Epithelial cell of esophagus (primary cell): ENCODE measurements at regions not wholly inside any gene's neighbourhood (a gene's known extent, or its start where the extent isn't known, plus 50 kb on each side); places are given as distances from the start of the nearest gene placed in this dataset.

Experiments
- DNase-seq: peaks from one replicate; pipeline ENCODE4 v3.0.0; 2010; ENCODE audit warnings: low read depth
- H3K4me3 ChIP-seq: 2 replicates; pipeline ENCODE4 v1.5.1; 2011; ENCODE audit warnings: mild to moderate bottlenecking, low read length, control low read depth
- CTCF ChIP-seq: IDR thresholded peaks from 2 replicates; pipeline ENCODE4 v1.5.1; 2011; ENCODE audit warnings: low read depth, mild to moderate bottlenecking, low read length, control low read depth, inconsistent platforms; ENCODE audit not compliant: insufficient read depth; ENCODE audit errors: missing control alignments

GRCh38 chr18:60099709-60100108, 199.9 kb downstream of the PMAIP1 start:
- DNase-seq = no peak
- no peak for TF ChIP-seq CTCF
- no peak overlapping the region for H3K4me3 ChIP-seq

- TF ChIP-seq CTCF = no peak
- H3K4me3 ChIP-seq = no peak overlapping the region
- peak; percentile 56 for DNase-seq
Measured at GRCh38 chr18:60096428-60096827, 196.6 kb downstream of the PMAIP1 start.

DNA sequence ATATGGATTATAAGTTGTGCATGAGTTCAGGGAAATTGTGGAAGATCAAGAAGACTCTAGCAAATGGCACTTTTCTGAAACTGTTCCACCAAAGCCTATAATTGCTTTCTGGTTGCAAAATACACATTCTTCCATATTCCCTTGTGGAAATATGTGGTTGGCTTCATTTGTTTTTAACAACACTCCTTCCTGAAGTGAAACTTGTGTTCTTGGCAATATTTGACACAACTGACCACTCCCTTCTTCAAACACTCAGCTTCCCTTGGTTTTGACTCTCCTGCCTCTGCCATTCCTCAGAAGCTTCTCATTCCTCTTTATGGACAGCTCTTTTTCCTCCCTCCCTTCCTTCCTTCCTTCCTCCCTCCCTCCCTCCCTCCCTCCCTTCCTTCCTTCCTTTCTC, 192.3 kb downstream of the PMAIP1 start:
- no peak for DNase-seq
- no peak overlapping the region for H3K4me3 ChIP-seq
- TF ChIP-seq CTCF = no peak

DNA sequence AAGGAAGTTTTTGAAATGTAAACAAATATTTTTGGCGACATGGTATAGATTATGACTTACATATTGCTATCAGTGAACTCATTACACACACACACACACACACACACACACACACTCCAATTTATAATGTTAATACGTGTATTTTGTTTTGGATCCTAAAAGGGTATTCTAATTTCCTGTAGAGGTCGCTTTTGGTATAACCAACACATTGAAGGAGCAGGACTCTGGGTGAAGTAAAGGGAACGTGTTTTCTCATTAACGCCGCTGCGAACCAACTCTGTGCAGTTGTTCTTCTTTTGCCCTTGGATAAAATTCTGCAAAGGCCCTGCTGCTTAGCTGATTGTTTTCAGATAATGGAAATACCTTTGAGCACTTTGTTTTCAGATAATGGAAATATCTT, 190.4 kb downstream of the PMAIP1 start:
- peak; percentile 21 for TF ChIP-seq CTCF
- H3K4me3 ChIP-seq = no peak overlapping the region
- peak; percentile 14 for DNase-seq

- no peak overlapping the region for H3K4me3 ChIP-seq
- no peak for DNase-seq
Measured at GRCh38 chr18:60082790-60083189, 183.0 kb downstream of the PMAIP1 start.

GRCh38 chr18:60082282-60082681, 182.5 kb downstream of the PMAIP1 start:
- DNase-seq = no peak
- no peak overlapping the region for H3K4me3 ChIP-seq
- TF ChIP-seq CTCF = no peak

More at GRCh38 chr18:60082790-60083189, 183.0 kb downstream of the PMAIP1 start:
- TF ChIP-seq CTCF = no peak

- H3K4me3 ChIP-seq = no peak overlapping the region
- DNase-seq = no peak
- no peak for TF ChIP-seq CTCF
Measured at GRCh38 chr18:60075477-60075876, 175.7 kb downstream of the PMAIP1 start.
